Esophagus squamous epithelium (tissue), 5 donors: ENCODE measurements at regions not wholly inside any gene's neighbourhood (a gene's known extent, or its start where the extent isn't known, plus 50 kb on each side); places are given as distances from the start of the nearest gene placed in this dataset.
"Not testable (repeated sequence)": the region's sequence is repeated elsewhere in the genome, so short reads cannot be mapped to it uniquely, and the experiment has no call there.

Experiments
- DNase-seq: peaks from one replicate; lab custom pipeline; 2025; lab: John Stamatoyannopoulos, UW
- H3K27ac ChIP-seq, 4 donors: fragments of 200-600 bp; sonication (generic); one replicate each; pipeline ENCODE4 v1.5.1; 2016 to 2019; ENCODE audit warnings: mild to moderate bottlenecking in 1 of 4
- H3K27me3 ChIP-seq, 4 donors: fragments of 200-600 bp; sonication (generic); 1 replicate in 3 of 4; 2 replicates in 1 of 4; pipeline versions ENCODE4 v1.5.1 to v1.6.0; 2017 to 2021; ENCODE audit warnings: antibody characterized with exemption in 1 of 4
- H3K36me3 ChIP-seq, 3 donors: fragments of 200-600 bp; sonication (generic); one replicate each; pipeline ENCODE4 v1.5.1; 2016 to 2019
- H3K4me1 ChIP-seq, 3 donors: fragments of 200-600 bp; sonication (generic); one replicate each; pipeline ENCODE4 v1.5.1; 2017 to 2019
- H3K4me3 ChIP-seq, 4 donors: fragments of 200-600 bp; sonication (generic); 1 replicate in 3 of 4; 2 replicates in 1 of 4; pipeline ENCODE4 v1.5.1; 2016 to 2019; ENCODE audit warnings: mild to moderate bottlenecking in 2 of 4, moderate library complexity in 1 of 4
- H3K9me3 ChIP-seq, 3 donors: fragments of 200-600 bp; sonication (generic); one replicate each; pipeline ENCODE4 v1.5.1; 2016 to 2019
- POLR2A ChIP-seq, 4 donors: fragments of 450-650 bp; IDR thresholded peaks; one replicate each; pipeline ENCODE4 v1.6.1; 2017; ENCODE audit warnings: antibody characterized with exemption in 4 of 4, mild to moderate bottlenecking in 4 of 4, moderate library complexity in 3 of 4
- WGBS, 2 donors: methylation state at CpG; one replicate each; pipeline ENCODE4 v1.1.5; 2018; 5-methylcytosine and 5-hydroxymethylcytosine counted together
- intact Hi-C: fragments of 100-400 bp; cut with DNase I; formaldehyde crosslinking; loops from one replicate; pipeline ENCODE4 v1.15.0; 2022
- TF ChIP-seq, protein P1 (sequence below), 6 experiments: fragments of 450-650 bp in 4 of 6; fragments of 200-600 bp in 2 of 6; sonication (generic) in 2 of 6; IDR thresholded peaks; one replicate each; pipeline ENCODE4 v1.5.1; 2016 to 2019; ENCODE audit warnings: antibody characterized with exemption in 6 of 6, mild to moderate bottlenecking in 4 of 6, moderate library complexity in 4 of 6
- donor health status: DM: yes; HTN: yes; CAD: no.

DNA sequence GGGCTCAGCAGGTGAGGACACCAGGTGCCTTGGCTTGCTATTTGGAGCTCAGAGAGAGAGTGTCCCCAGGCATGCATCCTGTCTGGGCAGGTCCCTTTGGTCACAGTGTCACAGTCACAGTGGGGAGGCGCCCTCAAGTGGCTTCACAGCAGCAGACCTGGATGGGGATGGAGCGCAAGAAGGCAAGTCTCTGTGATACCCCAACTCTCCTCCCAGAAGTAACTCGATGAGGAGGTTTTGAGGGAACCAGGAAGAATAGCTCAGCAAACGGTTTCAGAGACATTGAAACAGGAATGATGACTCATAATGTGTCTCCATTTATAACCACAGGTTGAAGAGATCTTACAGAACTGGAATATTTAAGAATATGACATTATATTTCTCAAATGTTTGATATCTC is 66.5 kb upstream of the SH3GL3 start:
- H3K27me3 ChIP-seq = peaks cover 0 to 54% (median 0%) of the 10 kb centered on the region in 4 donors
- peaks cover 16 to 44% (median 25%) of the 10 kb centered on the region in 3 donors for H3K4me1 ChIP-seq
- peak overlapping the region; percentile 59 to 85 (median 78) for H3K27ac ChIP-seq
- TF ChIP-seq, protein P1, sequence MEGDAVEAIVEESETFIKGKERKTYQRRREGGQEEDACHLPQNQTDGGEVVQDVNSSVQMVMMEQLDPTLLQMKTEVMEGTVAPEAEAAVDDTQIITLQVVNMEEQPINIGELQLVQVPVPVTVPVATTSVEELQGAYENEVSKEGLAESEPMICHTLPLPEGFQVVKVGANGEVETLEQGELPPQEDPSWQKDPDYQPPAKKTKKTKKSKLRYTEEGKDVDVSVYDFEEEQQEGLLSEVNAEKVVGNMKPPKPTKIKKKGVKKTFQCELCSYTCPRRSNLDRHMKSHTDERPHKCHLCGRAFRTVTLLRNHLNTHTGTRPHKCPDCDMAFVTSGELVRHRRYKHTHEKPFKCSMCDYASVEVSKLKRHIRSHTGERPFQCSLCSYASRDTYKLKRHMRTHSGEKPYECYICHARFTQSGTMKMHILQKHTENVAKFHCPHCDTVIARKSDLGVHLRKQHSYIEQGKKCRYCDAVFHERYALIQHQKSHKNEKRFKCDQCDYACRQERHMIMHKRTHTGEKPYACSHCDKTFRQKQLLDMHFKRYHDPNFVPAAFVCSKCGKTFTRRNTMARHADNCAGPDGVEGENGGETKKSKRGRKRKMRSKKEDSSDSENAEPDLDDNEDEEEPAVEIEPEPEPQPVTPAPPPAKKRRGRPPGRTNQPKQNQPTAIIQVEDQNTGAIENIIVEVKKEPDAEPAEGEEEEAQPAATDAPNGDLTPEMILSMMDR (IDR thresholded peaks at IDR 0.05) = peak in 5 of 6 experiments; percentile 36 to 57 (median 44)
- TF ChIP-seq POLR2A (IDR thresholded peaks at IDR 0.05) = no peak
- H3K4me3 ChIP-seq = no peak overlapping the region
- intact Hi-C loops = no loop called here
- no peak for DNase-seq
- H3K36me3 ChIP-seq = no peaks in the 10 kb centered on the region
- H3K9me3 ChIP-seq = no peaks in the 10 kb centered on the region
- 8 to 36% methylated on average over 4 of the region's 4 CpGs for WGBS, 2 donors

DNA sequence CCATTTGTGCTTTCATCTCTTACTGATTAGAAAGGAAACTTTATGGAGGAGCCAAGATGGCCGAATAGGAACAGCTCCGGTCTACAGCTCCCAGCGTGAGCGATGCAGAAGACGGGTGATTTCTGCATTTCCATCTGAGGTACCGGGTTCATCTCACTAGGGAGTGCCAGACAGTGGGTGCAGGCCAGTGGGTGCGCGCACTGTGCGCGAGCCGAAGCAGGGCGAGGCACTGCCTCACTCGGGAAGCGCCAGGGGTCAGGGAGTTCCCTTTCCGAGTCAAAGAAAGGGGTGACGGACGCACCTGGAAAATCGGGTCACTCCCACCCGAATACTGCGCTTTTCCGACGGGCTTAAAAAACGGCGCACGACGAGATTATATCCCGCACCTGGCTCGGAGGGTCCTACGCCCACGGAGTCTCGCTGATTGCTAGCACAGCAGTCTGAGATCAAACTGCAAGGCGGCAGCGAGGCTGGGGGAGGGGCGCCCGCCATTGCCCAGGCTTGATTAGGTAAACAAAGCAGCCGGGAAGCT is 63.5 kb upstream of the SH3GL3 start:
- WGBS, 2 donors = 48 to 83% methylated on average over 5 to 14 of the region's 36 CpGs
- intact Hi-C loops, DNase-seq, H3K9me3 ChIP-seq, H3K36me3 ChIP-seq: not testable (repeated sequence)
- Histone ChIP-seq H3K4me3 (peak overlapping the region in 3 of 4 donors; percentile 18 to 27 (median 19)), H3K27ac (peak overlapping the region in 3 of 4 donors; percentile 48 to 57 (median 56)), H3K27me3 (peaks cover 0 to 25% (median 0%) of the 10 kb centered on the region in 4 donors), H3K4me1 (peaks cover 15 to 25% (median 16%) of the 10 kb centered on the region in 3 donors)

DNA sequence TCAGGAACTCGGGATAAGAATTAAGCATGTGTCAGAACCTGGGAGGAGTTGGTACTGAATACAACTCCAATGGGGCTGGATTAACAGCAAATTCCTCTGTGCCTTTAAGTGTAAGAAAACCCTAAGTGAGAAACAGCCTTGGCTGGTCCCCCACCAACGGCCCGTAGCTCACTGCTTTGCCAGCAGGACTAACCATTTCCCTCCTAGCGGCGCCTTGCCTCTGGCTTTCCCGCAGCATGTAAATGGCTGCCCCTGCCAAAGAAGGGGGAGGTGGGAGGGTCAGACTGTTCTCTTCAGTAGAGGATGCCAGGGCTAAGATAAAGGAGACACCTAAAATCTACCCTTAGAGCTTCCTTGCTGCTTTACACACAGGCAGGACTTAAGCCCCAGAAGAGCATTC is 51.0 kb upstream of the SH3GL3 start:
- TF ChIP-seq, protein P1 (IDR thresholded peaks at IDR 0.05) = no peak
- TF ChIP-seq POLR2A (IDR thresholded peaks at IDR 0.05) = no peak
- intact Hi-C loops = no loop called here
- Histone ChIP-seq H3K27me3 (peaks cover 0 to 56% (median 0%) of the 10 kb centered on the region in 4 donors), H3K36me3 (no peaks in the 10 kb centered on the region), H3K27ac (no peak overlapping the region), H3K9me3 (no peaks in the 10 kb centered on the region), H3K4me1 (peaks cover 0 to 18% (median 0%) of the 10 kb centered on the region in 3 donors), H3K4me3 (no peak overlapping the region)
- no peak for DNase-seq
- WGBS, 2 donors = 25 to 27% methylated on average over 6 of the region's 6 CpGs
